T-cell (primary cell): ENCODE measurements at regions not wholly inside any gene's neighbourhood (a gene's known extent, or its start where the extent isn't known, plus 50 kb on each side); places are given as distances from the start of the nearest gene placed in this dataset.

Experiments used
- ATAC-seq, 4 experiments: fragments of 200-7000 bp in 3 of 4; fragments of 150-1000 bp in 1 of 4; cut with Tn5 transposase; replicated peaks in 1 of 4; 1 replicate in 3 of 4; 2 replicates in 1 of 4; pipeline ENCODE4 v1.10.0; 2021; ENCODE audit warnings: moderate library complexity in 3 of 4, mild to moderate bottlenecking in 2 of 4, moderate number of reproducible peaks in 1 of 4
- CTCF ChIA-PET, 2 donors: fragments of 300-600 bp; sonication (Branson Sonifier 250); formaldehyde crosslinking; loops; one replicate each; lab custom pipeline; 2022; ENCODE audit warnings: antibody characterized with exemption in 2 of 2; lab: Charles Lee
- POLR2A ChIA-PET, 2 donors: fragments of 300-600 bp; sonication (Branson Sonifier 250); formaldehyde crosslinking; loops; one replicate each; lab custom pipeline; 2022; ENCODE audit warnings: antibody characterized with exemption in 2 of 2; lab: Charles Lee
- DNase-seq, 35 experiments: peaks; one replicate each; pipeline versions ENCODE4 v3.0.0 to v3.0.0-alpha.2; 2013 to 2023
- H3K27ac ChIP-seq: one replicate; pipeline ENCODE4 v1.5.1; 2013; ENCODE audit warnings: low read length
- H3K27me3 ChIP-seq, 2 experiments: replicated peaks in 1 of 2; 1 replicate in 1 of 2; 2 replicates in 1 of 2; pipeline versions ENCODE4 v1.6.1 to v1.7.0; 2013; ENCODE audit warnings: low read length in 1 of 2, mixed read lengths in 1 of 2; ENCODE audit not compliant: control insufficient read depth in 2 of 2, insufficient read depth in 2 of 2; ENCODE audit errors: extremely low read depth in 1 of 2
- H3K36me3 ChIP-seq, 2 donors: 1 replicate in 1 of 2; 2 replicates in 1 of 2; pipeline versions ENCODE4 v1.6.1 to v1.7.0; 2013; ENCODE audit warnings: low read length in 1 of 2; ENCODE audit not compliant: control insufficient read depth in 2 of 2, insufficient read depth in 1 of 2; ENCODE audit errors: extremely low read depth in 1 of 2
- H3K4me1 ChIP-seq, 2 experiments: 1 replicate in 1 of 2; 2 replicates in 1 of 2; pipeline versions ENCODE4 v1.6.1 to v1.7.0; 2013; ENCODE audit warnings: low read length in 2 of 2, mixed read lengths in 1 of 2; ENCODE audit not compliant: insufficient read depth in 2 of 2, control insufficient read depth in 1 of 2; ENCODE audit errors: extremely low read depth in 1 of 2
- H3K4me3 ChIP-seq, 2 donors: 1 replicate in 1 of 2; 2 replicates in 1 of 2; pipeline versions ENCODE4 v1.5.1 to v1.7.0; 2013; ENCODE audit warnings: mild to moderate bottlenecking in 2 of 2, low read length in 1 of 2, moderate library complexity in 1 of 2; ENCODE audit not compliant: control insufficient read depth in 1 of 2; ENCODE audit errors: extremely low read depth in 1 of 2
- H3K9me3 ChIP-seq: 2 replicates; pipeline ENCODE4 v1.7.0; 2013
- H3K27ac Mint-ChIP-seq, 2 donors: one replicate each; pipeline ENCODE4 v1.8.0; 2020 to 2021; ENCODE audit warnings: mild to moderate bottlenecking in 2 of 2, mixed read lengths in 2 of 2
- H3K27me3 Mint-ChIP-seq, 2 donors: one replicate each; pipeline ENCODE4 v1.8.0; 2021 to 2022; ENCODE audit warnings: mixed read lengths in 2 of 2
- H3K36me3 Mint-ChIP-seq: one replicate; pipeline ENCODE4 v1.8.0; 2021; ENCODE audit warnings: mixed read lengths
- H3K4me1 Mint-ChIP-seq, 3 donors: one replicate each; pipeline ENCODE4 v1.8.0; 2020 to 2022; ENCODE audit warnings: mixed read lengths in 3 of 3, mild to moderate bottlenecking in 1 of 3
- H3K4me3 Mint-ChIP-seq, 3 donors: one replicate each; pipeline ENCODE4 v1.8.0; 2020 to 2022; ENCODE audit warnings: mild to moderate bottlenecking in 3 of 3, mixed read lengths in 3 of 3, moderate library complexity in 3 of 3
- H3K9me3 Mint-ChIP-seq, 3 donors: one replicate each; pipeline ENCODE4 v1.8.0; 2020 to 2022; ENCODE audit warnings: mixed read lengths in 3 of 3
- WGBS: methylation state at CpG from one replicate; pipeline ENCODE4 v1.1.5; 2013; ENCODE audit warnings: missing lambda C conversion rate; ENCODE audit not compliant: insufficient coverage; 5-methylcytosine and 5-hydroxymethylcytosine counted together

GRCh38 chr2:39503277-39503676, 66.2 kb upstream of the MAP4K3 start:
- H3K4me1 ChIP-seq: no peaks in the 10 kb centered on the region
- H3K4me1 Mint-ChIP-seq: no peaks in the 10 kb centered on the region
- 20% methylated on average over 1 of the region's 2 CpGs for WGBS
- no peak for DNase-seq
- ATAC-seq: no peak
- H3K36me3 Mint-ChIP-seq: no peaks in the 10 kb centered on the region
- H3K9me3 ChIP-seq: no peaks in the 10 kb centered on the region
- no peak overlapping the region for H3K4me3 ChIP-seq
- no peak overlapping the region for H3K27ac Mint-ChIP-seq
- no peaks in the 10 kb centered on the region for H3K27me3 ChIP-seq
- no peak overlapping the region for H3K4me3 Mint-ChIP-seq
- ChIA-PET CTCF (no interaction called here), POLR2A (no interaction called here)
- peaks cover 9% of the 10 kb centered on the region in 2 donors for H3K27me3 Mint-ChIP-seq
- H3K9me3 Mint-ChIP-seq: peaks cover 2 to 6% (median 4%) of the 10 kb centered on the region in 3 donors
- H3K36me3 ChIP-seq: no peaks in the 10 kb centered on the region
- H3K27ac ChIP-seq: no peak overlapping the region

GRCh38 chr2:39504790-39505335, 67.8 kb upstream of the MAP4K3 start:
- Histone ChIP-seq H3K4me1 (no peaks in the 10 kb centered on the region), H3K27ac (no peak overlapping the region), H3K36me3 (no peaks in the 10 kb centered on the region), H3K4me3 (no peak overlapping the region), H3K27me3 (no peaks in the 10 kb centered on the region), H3K9me3 (no peaks in the 10 kb centered on the region)
- WGBS: no CpG with 5 or more reads among the region's 5 CpGs
- ATAC-seq (no peak), DNase-seq (no peak)
- POLR2A ChIA-PET: no interaction called here
- no peaks in the 10 kb centered on the region for H3K36me3 Mint-ChIP-seq
- no peak overlapping the region for H3K4me3 Mint-ChIP-seq
- H3K4me1 Mint-ChIP-seq: no peaks in the 10 kb centered on the region
- H3K27ac Mint-ChIP-seq: no peak overlapping the region
- peaks cover 9% of the 10 kb centered on the region in 2 donors for H3K27me3 Mint-ChIP-seq
- H3K9me3 Mint-ChIP-seq: peaks cover 0 to 6% (median 0%) of the 10 kb centered on the region in 3 donors
- CTCF ChIA-PET: no interaction called here

DNA sequence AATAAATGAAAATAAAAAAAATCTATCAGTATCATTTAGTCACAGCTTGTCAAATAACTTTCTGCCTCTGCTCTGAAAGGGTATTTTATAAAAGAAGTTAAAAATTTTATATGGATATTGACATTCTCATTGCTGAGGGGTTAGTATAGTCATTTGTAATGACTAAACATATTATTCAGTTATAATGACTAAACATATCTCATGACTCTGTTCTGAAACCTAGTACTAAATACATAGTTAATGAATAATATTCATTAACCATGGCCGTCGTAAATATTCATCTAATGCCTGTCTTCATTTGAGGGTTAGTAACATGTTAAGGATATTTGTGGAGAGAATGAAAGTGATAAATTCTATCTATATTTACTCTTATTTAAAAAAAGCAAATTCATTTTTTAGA, 69.1 kb upstream of the MAP4K3 start:
- no peaks in the 10 kb centered on the region for H3K4me1 ChIP-seq
- no CpG with 5 or more reads among the region's 2 CpGs for WGBS
- H3K27me3 ChIP-seq: no peaks in the 10 kb centered on the region
- no peaks in the 10 kb centered on the region for H3K9me3 Mint-ChIP-seq
- H3K27me3 Mint-ChIP-seq: peaks cover 4 to 6% of the 10 kb centered on the region in 2 donors
- ChIA-PET POLR2A (no interaction called here), CTCF (no interaction called here)
- H3K9me3 ChIP-seq: no peaks in the 10 kb centered on the region
- no peaks in the 10 kb centered on the region for H3K4me1 Mint-ChIP-seq
- no peak overlapping the region for H3K27ac ChIP-seq
- DNase-seq (no peak), ATAC-seq (no peak)
- H3K4me3 Mint-ChIP-seq: no peak overlapping the region
- no peak overlapping the region for H3K4me3 ChIP-seq
- H3K36me3 Mint-ChIP-seq: no peaks in the 10 kb centered on the region
- H3K36me3 ChIP-seq: no peaks in the 10 kb centered on the region
- H3K27ac Mint-ChIP-seq: no peak overlapping the region

- no peak for ATAC-seq
- Mint-ChIP-seq H3K27ac (no peak overlapping the region), H3K4me1 (peaks cover 0 to under 1% (median under 1%) of the 10 kb centered on the region in 3 donors), H3K9me3 (no peaks in the 10 kb centered on the region), H3K27me3 (no peaks in the 10 kb centered on the region), H3K36me3 (no peaks in the 10 kb centered on the region), H3K4me3 (no peak overlapping the region)
- H3K36me3 ChIP-seq: no peaks in the 10 kb centered on the region
- H3K9me3 ChIP-seq: no peaks in the 10 kb centered on the region
- ChIA-PET CTCF (no interaction called here), POLR2A (no interaction called here)
- no peaks in the 10 kb centered on the region for H3K27me3 ChIP-seq
- H3K27ac ChIP-seq: no peak overlapping the region
- no peaks in the 10 kb centered on the region for H3K4me1 ChIP-seq
- WGBS: no CpG with 5 or more reads among the region's 4 CpGs
- no peak for DNase-seq
- H3K4me3 ChIP-seq: no peak overlapping the region
These were observed 71.1 kb upstream of the MAP4K3 start for GRCh38 chr2:39508198-39508597.

GRCh38 chr2:39510140-39510539, 73.1 kb upstream of the MAP4K3 start:
- ATAC-seq (no peak), DNase-seq (no peak)
- CTCF ChIA-PET: no interaction called here
- H3K36me3 ChIP-seq: no peaks in the 10 kb centered on the region
- POLR2A ChIA-PET: no interaction called here
- H3K4me3 ChIP-seq: no peak overlapping the region
- H3K9me3 Mint-ChIP-seq: no peaks in the 10 kb centered on the region
- no peak overlapping the region for H3K27ac ChIP-seq
- H3K4me1 Mint-ChIP-seq: peaks cover 5 to 10% (median 10%) of the 10 kb centered on the region in 3 donors
- H3K4me1 ChIP-seq: no peaks in the 10 kb centered on the region
- no peaks in the 10 kb centered on the region for H3K36me3 Mint-ChIP-seq
- no peak overlapping the region for H3K4me3 Mint-ChIP-seq
- H3K9me3 ChIP-seq: no peaks in the 10 kb centered on the region
- H3K27ac Mint-ChIP-seq: no peak overlapping the region
- WGBS: 100% methylated on average over 1 of the region's 5 CpGs
- H3K27me3 Mint-ChIP-seq: no peaks in the 10 kb centered on the region
- H3K27me3 ChIP-seq: no peaks in the 10 kb centered on the region

GRCh38 chr2:39511219-39511604, 74.1 kb upstream of the MAP4K3 start:
- Mint-ChIP-seq H3K9me3 (no peaks in the 10 kb centered on the region), H3K27ac (no peak overlapping the region), H3K36me3 (no peaks in the 10 kb centered on the region), H3K4me3 (no peak overlapping the region), H3K4me1 (peaks cover 5 to 10% (median 10%) of the 10 kb centered on the region in 3 donors), H3K27me3 (no peaks in the 10 kb centered on the region)
- Histone ChIP-seq H3K4me3 (no peak overlapping the region), H3K4me1 (no peaks in the 10 kb centered on the region), H3K27ac (no peak overlapping the region), H3K36me3 (no peaks in the 10 kb centered on the region), H3K9me3 (no peaks in the 10 kb centered on the region), H3K27me3 (no peaks in the 10 kb centered on the region)
- POLR2A ChIA-PET: no interaction called here
- ATAC-seq: no peak
- CTCF ChIA-PET: no interaction called here
- DNase-seq: no peak
- 81% methylated on average over 3 of the region's 4 CpGs for WGBS
